ENCODE measurements at regions not wholly inside any gene's neighbourhood (a gene's known extent, or its start where the extent isn't known, plus 50 kb on each side); places are given as distances from the start of the nearest gene placed in this dataset.
"Not testable (repeated sequence)": the region's sequence is repeated elsewhere in the genome, so short reads cannot be mapped to it uniquely, and the experiment has no call there.

GRCh38 chr12:94012590-94012989 lies 135.8 kb upstream of the PLXNC1 start:
- POLR2A ChIA-PET: no interaction called here

GRCh38 chr12:94017247-94017646 lies 131.1 kb upstream of the PLXNC1 start:
- H3K27me3 ChIP-seq (ENCODE audit: control insufficient read depth, insufficient read depth, low read length); DNase-seq (ENCODE audit: low read depth, low spot score); CTCF ChIA-PET; H3K4me3 ChIP-seq (ENCODE audit: low read depth, low read length); H3K27ac ChIP-seq (ENCODE audit: low read depth, low read length); POLR2A ChIA-PET: not testable (repeated sequence)
- H3K9me3 ChIP-seq (ENCODE audit: control insufficient read depth, insufficient read depth, low read length): peaks cover 14% of the 10 kb centered on the region

More at GRCh38 chr12:94012590-94012989, 135.8 kb upstream of the PLXNC1 start:
- Histone ChIP-seq H3K4me3 (ENCODE audit: low read depth, low read length) (no peak overlapping the region), H3K9me3 (ENCODE audit: control insufficient read depth, insufficient read depth, low read length) (peaks cover 11% of the 10 kb centered on the region), H3K27me3 (ENCODE audit: control insufficient read depth, insufficient read depth, low read length) (no peaks in the 10 kb centered on the region), H3K27ac (ENCODE audit: low read depth, low read length) (no peak overlapping the region)
- no peak for DNase-seq (ENCODE audit: low read depth, low spot score)
- no peak for TF ChIP-seq CTCF (IDR thresholded peaks at IDR 0.05; ENCODE audit: low read depth, low read length)
- CTCF ChIA-PET: interaction anchor here (0.6 to 0.9 kb wide), 2 partner anchors 13 to 162 kb away, joined by 4 to 5 read pairs; no protein-coding TSS in a partner anchor

GRCh38 chr12:94020335-94020734 lies 128.0 kb upstream of the PLXNC1 start:
- no peak for DNase-seq (ENCODE audit: low read depth, low spot score)
- no peak for TF ChIP-seq CTCF (IDR thresholded peaks at IDR 0.05; ENCODE audit: low read depth, low read length)
- Histone ChIP-seq H3K4me3 (ENCODE audit: low read depth, low read length) (no peak overlapping the region), H3K27me3 (ENCODE audit: control insufficient read depth, insufficient read depth, low read length) (no peaks in the 10 kb centered on the region), H3K9me3 (ENCODE audit: control insufficient read depth, insufficient read depth, low read length) (peaks cover 14% of the 10 kb centered on the region), H3K27ac (ENCODE audit: low read depth, low read length) (no peak overlapping the region)
- POLR2A ChIA-PET: interaction anchor here (0.5 kb wide), 1 partner anchor 429 kb away, joined by 3 read pairs; no protein-coding TSS in a partner anchor
- CTCF ChIA-PET: interaction anchor here (1.1 kb wide), 1 partner anchor 55 kb away, joined by 3 read pairs; no protein-coding TSS in a partner anchor

GRCh38 chr12:94023879-94024278 lies 124.5 kb upstream of the PLXNC1 start:
- Histone ChIP-seq H3K9me3 (ENCODE audit: control insufficient read depth, insufficient read depth, low read length) (no peaks in the 10 kb centered on the region), H3K27ac (ENCODE audit: low read depth, low read length) (no peak overlapping the region), H3K27me3 (ENCODE audit: control insufficient read depth, insufficient read depth, low read length) (no peaks in the 10 kb centered on the region), H3K4me3 (ENCODE audit: low read depth, low read length) (no peak overlapping the region)
- POLR2A ChIA-PET: no interaction called here
- TF ChIP-seq CTCF (IDR thresholded peaks at IDR 0.05; ENCODE audit: low read depth, low read length): no peak
- no peak for DNase-seq (ENCODE audit: low read depth, low spot score)
- CTCF ChIA-PET: interaction anchor here (2.5 kb wide), 1 partner anchor 77 kb away, joined by 8 read pairs; no protein-coding TSS in a partner anchor

- Histone ChIP-seq H3K4me3 (ENCODE audit: low read depth, low read length) (no peak overlapping the region), H3K27ac (ENCODE audit: low read depth, low read length) (no peak overlapping the region), H3K9me3 (ENCODE audit: control insufficient read depth, insufficient read depth, low read length) (no peaks in the 10 kb centered on the region), H3K27me3 (ENCODE audit: control insufficient read depth, insufficient read depth, low read length) (peaks cover 2% of the 10 kb centered on the region)
- DNase-seq (ENCODE audit: low read depth, low spot score): no peak
- ChIA-PET CTCF (interaction anchor here (1.6 kb wide), 1 partner anchor 13 kb away, joined by 4 read pairs; no protein-coding TSS in a partner anchor), POLR2A (interaction anchor here (0.6 kb wide), 1 partner anchor 1171 kb away, joined by 6 read pairs; no protein-coding TSS in a partner anchor)
- no peak for TF ChIP-seq CTCF (IDR thresholded peaks at IDR 0.05; ENCODE audit: low read depth, low read length)
Observed at GRCh38 chr12:94025068-94025467, 123.3 kb upstream of the PLXNC1 start.

Data from AG04450 (cell line).